Left lobe of liver (tissue), 2 donors: ENCODE measurements at regions not wholly inside any gene's neighbourhood (a gene's known extent, or its start where the extent isn't known, plus 50 kb on each side); places are given as distances from the start of the nearest gene placed in this dataset.

ENCODE experiments used
- ATAC-seq: fragments of 200-7000 bp; cut with Tn5 transposase; one replicate; pipeline ENCODE4 v1.9.1; 2020; ENCODE audit warnings: mild to moderate bottlenecking, moderate library complexity
- DNase-seq: peaks from one replicate; pipeline ENCODE4 v3.0.0-alpha.2; 2020; ENCODE audit warnings: low spot score
- donor health status: DM: no; HTN: no; CAD: no; lungs with moderate emphysema.
- donor health status: DM: no; HTN: yes; CAD: no.

DNA sequence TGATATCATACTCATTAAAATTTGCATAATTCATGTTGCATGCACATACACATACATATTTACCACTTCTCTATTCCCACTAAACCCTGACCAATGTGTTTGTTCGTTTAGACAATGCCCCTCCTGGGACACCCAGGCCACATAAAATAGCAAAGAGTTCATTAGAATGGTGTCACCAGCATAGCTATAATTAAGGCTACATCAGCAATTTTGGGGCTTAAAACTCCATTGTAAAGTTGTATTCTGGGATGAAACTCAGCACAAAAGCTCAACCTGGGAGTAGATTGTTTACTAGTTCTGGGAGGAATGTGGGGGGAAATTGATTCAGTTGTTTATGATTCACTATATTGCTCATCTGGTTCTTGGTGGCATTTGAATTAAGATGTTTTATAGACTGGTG is 522.2 kb upstream of the SUCLG2 start:
- no peak for DNase-seq
- no peak for ATAC-seq

GRCh38 chr3:68173012-68173634 is 518.7 kb upstream of the SUCLG2 start:
- DNase-seq: no peak
- ATAC-seq: no peak

DNA sequence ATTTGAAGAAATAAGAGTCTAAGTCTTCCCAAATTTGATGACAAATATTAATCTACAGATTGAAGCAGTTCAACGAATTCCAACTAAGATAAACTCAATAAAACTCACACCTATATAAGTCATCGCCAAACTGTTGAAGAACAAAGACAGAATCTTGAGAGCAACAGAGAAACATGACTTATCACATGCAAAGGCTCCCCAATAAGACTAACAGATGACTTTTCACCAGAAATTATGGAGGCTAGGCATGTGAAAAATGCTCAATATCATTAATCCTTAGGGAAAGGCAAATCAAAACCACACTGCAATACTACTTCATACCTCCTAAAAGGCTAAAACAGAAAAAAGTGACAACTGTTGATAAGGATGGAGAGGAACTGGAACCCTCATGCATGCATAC is 517.6 kb upstream of the SUCLG2 start:
- ATAC-seq: no peak
- DNase-seq: no peak

GRCh38 chr3:68163968-68164367 is 509.6 kb upstream of the SUCLG2 start:
- DNase-seq: no peak
- no peak for ATAC-seq

- no peak for ATAC-seq
- no peak for DNase-seq
These were observed 508.6 kb upstream of the SUCLG2 start for GRCh38 chr3:68163062-68163461.

- no peak for DNase-seq
- no peak for ATAC-seq
These were observed 508.2 kb upstream of the SUCLG2 start for GRCh38 chr3:68162644-68163043.

GRCh38 chr3:68151359-68151758 is 496.9 kb upstream of the SUCLG2 start:
- DNase-seq (no peak), ATAC-seq (no peak)

GRCh38 chr3:68148447-68148846 is 494.0 kb upstream of the SUCLG2 start:
- ATAC-seq (no peak), DNase-seq (no peak)

DNA sequence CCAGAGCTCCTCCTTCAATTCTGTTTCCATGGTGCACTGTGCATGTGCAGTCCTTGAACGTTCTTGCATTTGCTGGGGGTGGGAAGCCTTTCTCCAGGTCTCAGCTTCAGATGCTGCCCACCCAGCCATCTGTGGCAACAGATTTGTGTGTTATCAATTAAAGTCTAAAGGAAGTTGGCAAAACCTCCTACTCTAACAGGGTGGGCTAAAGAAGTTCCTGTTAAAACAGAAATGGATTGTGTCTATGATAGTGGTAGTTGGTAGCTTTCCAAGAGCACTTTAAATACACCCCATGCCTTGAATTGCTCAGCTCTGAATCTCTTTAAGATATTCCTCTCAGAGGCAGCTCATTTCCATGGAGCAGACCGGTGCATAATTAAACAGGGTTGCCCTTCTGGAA is 488.0 kb upstream of the SUCLG2 start:
- DNase-seq (no peak), ATAC-seq (no peak)

DNA sequence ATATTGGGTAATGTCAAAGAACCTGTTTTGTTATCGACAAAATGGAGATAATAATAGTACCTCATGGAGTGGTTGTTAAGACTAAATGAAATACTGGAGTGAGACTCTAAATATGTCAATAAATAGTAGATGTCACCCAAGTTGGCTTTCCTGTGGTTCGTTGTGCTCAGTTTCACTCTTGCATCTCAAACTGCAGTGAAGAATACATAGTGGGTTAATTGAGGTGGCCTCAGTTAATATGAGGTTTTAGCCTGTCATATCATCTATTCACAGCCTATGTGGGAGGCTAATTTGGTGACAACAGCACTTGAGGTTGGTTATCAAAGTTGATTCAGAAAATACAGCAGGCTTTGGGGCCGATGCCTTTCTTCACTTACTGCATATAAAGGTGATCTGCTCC is 485.5 kb upstream of the SUCLG2 start:
- ATAC-seq (no peak), DNase-seq (no peak)

DNA sequence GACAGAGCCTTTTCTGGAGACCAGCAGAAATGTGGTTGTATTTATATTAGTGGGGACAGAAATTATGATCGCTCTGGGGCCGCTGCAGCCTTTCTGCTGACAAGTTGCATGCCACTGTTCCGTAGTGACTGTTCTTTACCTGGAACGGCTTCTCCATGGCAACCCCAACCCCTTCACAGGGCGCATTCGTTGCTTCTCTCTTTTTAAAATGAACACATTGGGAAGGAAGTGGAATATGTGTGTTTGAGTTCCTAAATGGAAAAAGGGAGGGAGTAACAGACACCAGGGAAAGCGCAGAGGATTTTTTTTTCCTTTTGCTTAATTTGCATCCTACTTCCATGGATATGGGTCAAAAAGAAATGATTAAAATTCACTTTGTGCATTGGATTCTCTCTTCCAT is 482.0 kb upstream of the SUCLG2 start:
- ATAC-seq (no peak), DNase-seq (no peak)

GRCh38 chr3:68135067-68135466 is 480.7 kb upstream of the SUCLG2 start:
- no peak for DNase-seq
- ATAC-seq: no peak

- no peak for DNase-seq
- no peak for ATAC-seq
These were observed 474.7 kb upstream of the SUCLG2 start for GRCh38 chr3:68129065-68129464.

DNA sequence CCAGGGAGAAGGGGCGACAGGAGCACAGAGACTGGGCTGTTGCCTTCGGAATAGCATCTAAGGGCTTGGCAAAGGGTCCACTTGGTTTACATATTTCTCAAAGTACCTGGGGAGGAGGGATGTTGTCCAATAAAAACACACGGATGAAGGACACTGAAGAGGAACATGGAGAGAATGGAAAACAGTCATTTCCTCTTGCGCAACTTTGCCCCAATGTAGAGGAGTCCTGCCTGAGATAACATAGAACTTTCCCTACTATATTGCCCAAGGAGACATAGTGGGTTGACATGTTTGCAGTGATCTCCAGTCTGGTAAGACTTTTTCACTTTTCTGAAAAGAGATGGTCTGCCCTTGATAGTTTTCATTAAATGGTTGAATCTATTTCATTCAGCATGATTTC is 468.8 kb upstream of the SUCLG2 start:
- ATAC-seq: no peak
- DNase-seq: no peak

- no peak for DNase-seq
- ATAC-seq: no peak
These were observed 466.9 kb upstream of the SUCLG2 start for GRCh38 chr3:68121287-68121686.

DNA sequence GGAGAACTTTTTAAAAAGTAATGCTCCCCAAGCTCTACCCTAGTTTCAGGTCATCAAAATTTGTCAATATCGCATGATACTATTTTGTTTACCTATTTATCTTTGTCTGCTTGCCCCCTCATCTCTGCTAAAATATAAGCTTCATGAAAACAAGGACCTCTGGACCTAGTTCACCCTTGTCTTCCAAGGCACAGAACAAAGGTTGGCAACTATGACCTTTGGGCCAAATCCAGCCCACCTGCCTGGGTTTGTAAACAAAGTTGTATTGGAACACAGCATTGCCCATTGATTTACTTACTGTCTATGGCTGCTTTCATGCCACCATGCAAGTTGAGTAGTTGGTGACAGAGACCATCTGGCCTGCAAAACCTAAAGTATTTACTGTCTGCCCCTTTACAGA is 462.2 kb upstream of the SUCLG2 start:
- ATAC-seq: no peak

GRCh38 chr3:68103811-68104210 is 449.4 kb upstream of the SUCLG2 start:
- DNase-seq (no peak), ATAC-seq (no peak)

More for the DNA sequence above, 462.2 kb upstream of the SUCLG2 start:
- no peak for DNase-seq

DNA sequence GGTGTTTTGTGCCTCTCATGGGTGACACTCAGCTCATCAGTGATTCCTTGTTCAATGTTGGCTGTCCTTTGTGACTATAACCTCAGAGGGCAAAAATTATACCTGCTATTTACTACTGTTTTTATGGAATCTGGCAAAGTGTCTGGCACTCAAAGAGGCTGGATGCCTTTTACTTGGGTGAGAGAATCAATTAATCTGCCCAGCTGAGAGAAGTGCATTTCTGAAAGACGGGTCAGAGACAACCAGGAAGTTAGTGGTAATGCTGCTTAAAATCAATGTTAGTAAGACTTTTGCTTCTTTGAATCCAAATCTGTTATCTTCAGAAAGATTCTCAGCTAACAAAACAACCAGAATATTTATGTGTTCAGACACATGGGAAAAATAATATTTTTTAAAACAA is 436.2 kb upstream of the SUCLG2 start:
- ATAC-seq (no peak), DNase-seq (no peak)

DNA sequence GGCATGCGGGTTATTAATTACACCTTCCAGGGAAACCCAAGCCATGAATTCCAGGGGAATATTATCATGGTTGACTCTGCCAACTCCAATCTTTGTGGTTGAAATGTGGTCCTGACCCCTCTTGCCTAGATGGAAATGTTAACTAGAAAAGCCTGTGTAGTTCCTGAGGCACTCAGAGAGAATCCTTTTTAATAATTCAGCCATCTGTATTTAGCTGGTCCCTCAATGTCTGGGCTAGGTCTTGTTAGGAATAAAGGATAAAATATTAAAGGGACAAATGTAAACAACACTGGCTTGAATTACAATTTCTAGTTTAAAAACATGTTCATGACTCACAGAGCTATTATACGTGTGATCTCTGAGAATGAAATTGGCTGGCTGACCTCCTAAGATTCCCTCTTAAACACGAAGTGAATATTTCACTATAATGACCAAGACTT is 435.2 kb upstream of the SUCLG2 start:
- ATAC-seq (no peak), DNase-seq (no peak)

DNA sequence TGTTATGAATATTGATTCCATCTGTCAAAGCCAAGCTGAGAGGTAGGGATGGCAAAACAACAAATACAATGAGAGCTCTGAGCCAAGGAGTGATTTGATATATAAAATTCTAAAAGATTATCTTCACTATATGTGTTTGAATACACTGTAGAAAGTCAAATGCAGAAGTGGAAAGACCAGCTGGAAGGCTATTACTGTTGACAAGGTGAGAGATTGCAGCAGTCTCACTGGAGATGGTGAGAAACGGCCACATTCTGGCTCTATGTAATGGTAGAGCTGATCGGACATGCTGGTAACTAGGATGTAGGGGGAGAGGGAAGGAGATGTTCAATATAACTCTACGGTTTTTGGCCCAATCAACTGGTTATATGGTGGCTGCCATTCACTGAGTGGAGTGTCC is 434.2 kb upstream of the SUCLG2 start:
- DNase-seq (no peak), ATAC-seq (no peak)

- no peak for DNase-seq
- no peak for ATAC-seq
These were observed 433.8 kb upstream of the SUCLG2 start for GRCh38 chr3:68088216-68088615.

- DNase-seq (no peak), ATAC-seq (no peak)
These were observed 417.6 kb upstream of the SUCLG2 start for GRCh38 chr3:68072062-68072461.

DNA sequence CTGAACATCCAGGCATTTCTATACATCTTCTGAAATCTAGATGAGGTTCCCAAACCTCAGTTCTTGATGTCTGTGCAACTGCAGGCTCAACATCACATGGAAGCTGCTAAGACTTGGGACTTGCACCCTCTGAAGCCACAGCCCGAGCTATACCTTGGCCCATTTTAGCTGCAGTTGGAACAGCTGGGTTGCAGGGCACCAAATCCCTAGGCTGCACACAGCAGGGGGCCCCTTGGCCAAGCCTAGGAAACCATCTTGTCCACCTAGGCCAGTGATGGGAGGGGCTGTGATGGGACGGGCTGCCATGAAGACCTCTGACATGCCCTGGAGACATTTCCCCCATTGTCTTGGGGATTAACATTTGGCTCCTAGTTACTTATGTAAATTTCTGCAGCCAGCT is 415.8 kb upstream of the SUCLG2 start:
- ATAC-seq: no peak
- DNase-seq: no peak

- ATAC-seq (no peak), DNase-seq (no peak)
These were observed 412.9 kb upstream of the SUCLG2 start for GRCh38 chr3:68067314-68067713.
